ENCODE measurements at regions not wholly inside any gene's neighbourhood (a gene's known extent, or its start where the extent isn't known, plus 50 kb on each side); places are given as distances from the start of the nearest gene placed in this dataset.

- intact Hi-C loops (cut with DNase I, micrococcal nuclease): no loop called here
- DNase-seq (no peak), ATAC-seq (no peak)
These were observed 293.6 kb downstream of the NSG2 start for GRCh38 chr5:174339130-174339529.

- no peak for ATAC-seq
- no peak for DNase-seq
- intact Hi-C loops (cut with DNase I, micrococcal nuclease): no loop called here
These were observed 294.7 kb downstream of the NSG2 start for GRCh38 chr5:174340226-174340625.

GRCh38 chr5:174342696-174343095, 297.2 kb downstream of the NSG2 start:
- ATAC-seq (no peak), DNase-seq (no peak)
- intact Hi-C loops (cut with DNase I, micrococcal nuclease): no loop called here

GRCh38 chr5:174343826-174344225, 298.3 kb downstream of the NSG2 start:
- intact Hi-C loops (cut with DNase I, micrococcal nuclease): no loop called here
- no peak for ATAC-seq
- DNase-seq: no peak

- DNase-seq (no peak), ATAC-seq (no peak)
- intact Hi-C loops (cut with DNase I, micrococcal nuclease): no loop called here
These were observed 298.8 kb downstream of the NSG2 start for GRCh38 chr5:174344335-174344734.

GRCh38 chr5:174347183-174347582, 301.7 kb downstream of the NSG2 start:
- intact Hi-C loops (cut with DNase I, micrococcal nuclease): no loop called here
- DNase-seq (no peak), ATAC-seq (no peak)

- ATAC-seq: no peak
- intact Hi-C loops (cut with DNase I, micrococcal nuclease): no loop called here
- DNase-seq: no peak
These were observed 302.9 kb downstream of the NSG2 start for GRCh38 chr5:174348311-174348981.

- intact Hi-C loops (cut with DNase I, micrococcal nuclease): no loop called here
- ATAC-seq (no peak), DNase-seq (no peak)
These were observed 307.2 kb downstream of the NSG2 start for GRCh38 chr5:174352681-174353080.

GRCh38 chr5:174354571-174354970, 309.1 kb downstream of the NSG2 start:
- ATAC-seq (no peak), DNase-seq (no peak)
- intact Hi-C loops (cut with DNase I, micrococcal nuclease): no loop called here

GRCh38 chr5:174355208-174355612, 309.7 kb downstream of the NSG2 start:
- intact Hi-C loops (cut with DNase I, micrococcal nuclease): no loop called here

GRCh38 chr5:174355995-174356394, 310.5 kb downstream of the NSG2 start:
- DNase-seq (no peak), ATAC-seq (no peak)
- intact Hi-C loops (cut with DNase I, micrococcal nuclease): no loop called here

More at GRCh38 chr5:174355208-174355612, 309.7 kb downstream of the NSG2 start:
- ATAC-seq (no peak), DNase-seq (no peak)

GRCh38 chr5:174356536-174356935, 311.0 kb downstream of the NSG2 start:
- DNase-seq: no peak
- intact Hi-C loops (cut with DNase I, micrococcal nuclease): no loop called here
- ATAC-seq: no peak

- ATAC-seq (no peak), DNase-seq (no peak)
These were observed 312.8 kb downstream of the NSG2 start for GRCh38 chr5:174358276-174358675.

GRCh38 chr5:174359071-174359470, 313.6 kb downstream of the NSG2 start:
- intact Hi-C loops (cut with DNase I, micrococcal nuclease): no loop called here
- DNase-seq (no peak), ATAC-seq (no peak)

More at GRCh38 chr5:174358276-174358675, 312.8 kb downstream of the NSG2 start:
- intact Hi-C loops (cut with DNase I, micrococcal nuclease): no loop called here

GRCh38 chr5:174362514-174362913, 317.0 kb downstream of the NSG2 start:
- DNase-seq (no peak), ATAC-seq (no peak)
- intact Hi-C loops (cut with DNase I, micrococcal nuclease): no loop called here

GRCh38 chr5:174363934-174364333, 318.4 kb downstream of the NSG2 start:
- no peak for ATAC-seq
- intact Hi-C loops (cut with DNase I, micrococcal nuclease): no loop called here
- DNase-seq: no peak

GRCh38 chr5:174364676-174365075, 319.2 kb downstream of the NSG2 start:
- intact Hi-C loops (cut with DNase I, micrococcal nuclease): no loop called here
- ATAC-seq (no peak), DNase-seq (no peak)

GRCh38 chr5:174371600-174372094, 326.1 kb downstream of the NSG2 start:
- DNase-seq (no peak), ATAC-seq (no peak)
- intact Hi-C loops (cut with DNase I, micrococcal nuclease): no loop called here

GRCh38 chr5:174374206-174374605, 328.7 kb downstream of the NSG2 start:
- intact Hi-C loops (cut with DNase I, micrococcal nuclease): no loop called here
- DNase-seq (no peak), ATAC-seq (no peak)

- DNase-seq (no peak), ATAC-seq (no peak)
- intact Hi-C loops (cut with DNase I, micrococcal nuclease): no loop called here
These were observed 330.6 kb downstream of the NSG2 start for GRCh38 chr5:174376056-174376455.

GRCh38 chr5:174376726-174377373, 331.3 kb downstream of the NSG2 start:
- DNase-seq: no peak
- no peak for ATAC-seq
- intact Hi-C loops (cut with DNase I, micrococcal nuclease): no loop called here

Measured in left colon (tissue), 2 donors.